Esophagus squamous epithelium (tissue), 5 donors: ENCODE measurements at regions not wholly inside any gene's neighbourhood (a gene's known extent, or its start where the extent isn't known, plus 50 kb on each side); places are given as distances from the start of the nearest gene placed in this dataset.

Experiments
- DNase-seq: peaks from one replicate; lab custom pipeline; 2025; lab: John Stamatoyannopoulos, UW
- H3K27ac ChIP-seq, 4 donors: fragments of 200-600 bp; sonication (generic); one replicate each; pipeline ENCODE4 v1.5.1; 2016 to 2019; ENCODE audit warnings: mild to moderate bottlenecking in 1 of 4
- H3K27me3 ChIP-seq, 4 donors: fragments of 200-600 bp; sonication (generic); 1 replicate in 3 of 4; 2 replicates in 1 of 4; pipeline versions ENCODE4 v1.5.1 to v1.6.0; 2017 to 2021; ENCODE audit warnings: antibody characterized with exemption in 1 of 4
- H3K36me3 ChIP-seq, 3 donors: fragments of 200-600 bp; sonication (generic); one replicate each; pipeline ENCODE4 v1.5.1; 2016 to 2019
- H3K4me1 ChIP-seq, 3 donors: fragments of 200-600 bp; sonication (generic); one replicate each; pipeline ENCODE4 v1.5.1; 2017 to 2019
- H3K4me3 ChIP-seq, 4 donors: fragments of 200-600 bp; sonication (generic); 1 replicate in 3 of 4; 2 replicates in 1 of 4; pipeline ENCODE4 v1.5.1; 2016 to 2019; ENCODE audit warnings: mild to moderate bottlenecking in 2 of 4, moderate library complexity in 1 of 4
- H3K9me3 ChIP-seq, 3 donors: fragments of 200-600 bp; sonication (generic); one replicate each; pipeline ENCODE4 v1.5.1; 2016 to 2019
- POLR2A ChIP-seq, 4 donors: fragments of 450-650 bp; IDR thresholded peaks; one replicate each; pipeline ENCODE4 v1.6.1; 2017; ENCODE audit warnings: antibody characterized with exemption in 4 of 4, mild to moderate bottlenecking in 4 of 4, moderate library complexity in 3 of 4
- WGBS, 2 donors: methylation state at CpG; one replicate each; pipeline ENCODE4 v1.1.5; 2018; 5-methylcytosine and 5-hydroxymethylcytosine counted together
- intact Hi-C: fragments of 100-400 bp; cut with DNase I; formaldehyde crosslinking; loops from one replicate; pipeline ENCODE4 v1.15.0; 2022
- TF ChIP-seq, protein P1 (sequence below), 6 experiments: fragments of 450-650 bp in 4 of 6; fragments of 200-600 bp in 2 of 6; sonication (generic) in 2 of 6; IDR thresholded peaks; one replicate each; pipeline ENCODE4 v1.5.1; 2016 to 2019; ENCODE audit warnings: antibody characterized with exemption in 6 of 6, mild to moderate bottlenecking in 4 of 6, moderate library complexity in 4 of 6
- donor health status: DM: yes; HTN: yes; CAD: no.

DNA sequence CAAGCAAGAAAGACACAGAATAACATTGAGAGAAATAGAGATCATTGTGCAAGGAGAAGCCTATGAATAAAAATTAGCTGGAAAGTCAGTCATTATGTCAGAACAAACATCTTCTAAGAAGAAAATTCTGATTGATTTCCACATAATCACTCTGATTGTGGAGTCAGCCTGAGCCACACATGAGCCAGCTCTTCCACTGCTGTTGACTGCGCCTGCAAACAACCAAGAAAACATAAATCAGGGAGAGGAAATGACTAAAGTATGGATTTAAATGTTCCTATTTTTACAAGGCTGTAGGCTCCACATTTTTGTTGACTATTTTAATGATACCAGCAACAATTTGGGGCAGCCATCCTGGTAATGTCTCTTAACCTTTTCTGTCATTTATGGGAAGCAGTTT is 962.3 kb downstream of the EFNB2 start:
- 63 to 81% methylated on average over 1 of the region's 1 CpG for WGBS, 2 donors
- Histone ChIP-seq H3K36me3 (no peaks in the 10 kb centered on the region), H3K9me3 (no peaks in the 10 kb centered on the region), H3K27me3 (no peaks in the 10 kb centered on the region), H3K27ac (no peak overlapping the region), H3K4me1 (no peaks in the 10 kb centered on the region), H3K4me3 (no peak overlapping the region)
- intact Hi-C loops, result no loop called here
- DNase-seq, result no peak
- TF ChIP-seq, protein P1, sequence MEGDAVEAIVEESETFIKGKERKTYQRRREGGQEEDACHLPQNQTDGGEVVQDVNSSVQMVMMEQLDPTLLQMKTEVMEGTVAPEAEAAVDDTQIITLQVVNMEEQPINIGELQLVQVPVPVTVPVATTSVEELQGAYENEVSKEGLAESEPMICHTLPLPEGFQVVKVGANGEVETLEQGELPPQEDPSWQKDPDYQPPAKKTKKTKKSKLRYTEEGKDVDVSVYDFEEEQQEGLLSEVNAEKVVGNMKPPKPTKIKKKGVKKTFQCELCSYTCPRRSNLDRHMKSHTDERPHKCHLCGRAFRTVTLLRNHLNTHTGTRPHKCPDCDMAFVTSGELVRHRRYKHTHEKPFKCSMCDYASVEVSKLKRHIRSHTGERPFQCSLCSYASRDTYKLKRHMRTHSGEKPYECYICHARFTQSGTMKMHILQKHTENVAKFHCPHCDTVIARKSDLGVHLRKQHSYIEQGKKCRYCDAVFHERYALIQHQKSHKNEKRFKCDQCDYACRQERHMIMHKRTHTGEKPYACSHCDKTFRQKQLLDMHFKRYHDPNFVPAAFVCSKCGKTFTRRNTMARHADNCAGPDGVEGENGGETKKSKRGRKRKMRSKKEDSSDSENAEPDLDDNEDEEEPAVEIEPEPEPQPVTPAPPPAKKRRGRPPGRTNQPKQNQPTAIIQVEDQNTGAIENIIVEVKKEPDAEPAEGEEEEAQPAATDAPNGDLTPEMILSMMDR (IDR thresholded peaks at IDR 0.05), result no peak
- TF ChIP-seq POLR2A (IDR thresholded peaks at IDR 0.05), result no peak

DNA sequence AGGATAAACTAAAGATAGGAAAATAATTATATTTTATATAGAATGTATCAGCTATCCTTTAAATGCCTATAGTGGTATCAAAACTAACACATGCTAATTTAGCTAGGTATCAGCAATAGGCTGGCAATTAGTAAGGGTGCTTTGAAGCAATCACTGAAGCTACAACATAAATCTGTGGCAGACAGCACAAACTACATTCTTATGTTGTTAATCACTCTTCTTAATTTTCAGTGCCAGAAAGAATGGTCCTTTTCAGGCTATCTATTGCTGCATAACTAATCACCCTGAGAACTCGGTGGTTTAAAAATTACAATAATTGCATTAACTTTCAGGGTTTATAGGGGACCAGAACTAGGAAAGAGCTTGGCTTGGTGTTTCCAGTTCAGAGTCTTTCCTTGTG is 963.1 kb downstream of the EFNB2 start:
- no peak overlapping the region for H3K27ac ChIP-seq
- DNase-seq, result no peak
- no peaks in the 10 kb centered on the region for H3K9me3 ChIP-seq
- no peak overlapping the region for H3K4me3 ChIP-seq
- no peaks in the 10 kb centered on the region for H3K36me3 ChIP-seq
- intact Hi-C loops, result no loop called here
- no peaks in the 10 kb centered on the region for H3K27me3 ChIP-seq
- H3K4me1 ChIP-seq, result no peaks in the 10 kb centered on the region
- WGBS, 2 donors, result 71% methylated on average over 1 of the region's 1 CpG
- TF ChIP-seq, protein P1 (IDR thresholded peaks at IDR 0.05), result no peak
- TF ChIP-seq POLR2A (IDR thresholded peaks at IDR 0.05), result no peak

DNA sequence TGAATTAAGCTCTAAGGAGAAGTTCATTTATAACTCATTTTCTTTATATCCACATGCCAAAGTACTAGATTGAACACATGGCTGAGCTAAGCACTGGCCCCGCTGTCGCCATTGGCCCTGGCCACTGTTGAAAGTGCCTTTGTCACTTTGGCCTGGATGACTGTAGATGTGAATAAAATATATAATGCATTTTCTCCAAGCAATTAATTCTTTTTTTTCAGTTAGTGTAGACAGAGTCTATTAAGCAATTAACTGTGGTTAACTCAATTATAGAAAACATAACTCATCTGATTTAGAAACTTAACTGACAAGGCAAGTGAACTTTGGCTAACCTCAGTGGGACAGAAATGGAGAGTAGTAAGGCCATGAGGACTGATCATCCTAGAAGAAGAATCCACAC is 965.6 kb downstream of the EFNB2 start:
- 91 to 95% methylated on average over 2 of the region's 2 CpGs for WGBS, 2 donors
- Histone ChIP-seq H3K9me3 (no peaks in the 10 kb centered on the region), H3K4me1 (no peaks in the 10 kb centered on the region), H3K27ac (no peak overlapping the region), H3K4me3 (no peak overlapping the region), H3K27me3 (no peaks in the 10 kb centered on the region), H3K36me3 (no peaks in the 10 kb centered on the region)
- TF ChIP-seq POLR2A (IDR thresholded peaks at IDR 0.05), result no peak
- TF ChIP-seq, protein P1 (IDR thresholded peaks at IDR 0.05), result no peak
- DNase-seq, result no peak
- intact Hi-C loops, result no loop called here

DNA sequence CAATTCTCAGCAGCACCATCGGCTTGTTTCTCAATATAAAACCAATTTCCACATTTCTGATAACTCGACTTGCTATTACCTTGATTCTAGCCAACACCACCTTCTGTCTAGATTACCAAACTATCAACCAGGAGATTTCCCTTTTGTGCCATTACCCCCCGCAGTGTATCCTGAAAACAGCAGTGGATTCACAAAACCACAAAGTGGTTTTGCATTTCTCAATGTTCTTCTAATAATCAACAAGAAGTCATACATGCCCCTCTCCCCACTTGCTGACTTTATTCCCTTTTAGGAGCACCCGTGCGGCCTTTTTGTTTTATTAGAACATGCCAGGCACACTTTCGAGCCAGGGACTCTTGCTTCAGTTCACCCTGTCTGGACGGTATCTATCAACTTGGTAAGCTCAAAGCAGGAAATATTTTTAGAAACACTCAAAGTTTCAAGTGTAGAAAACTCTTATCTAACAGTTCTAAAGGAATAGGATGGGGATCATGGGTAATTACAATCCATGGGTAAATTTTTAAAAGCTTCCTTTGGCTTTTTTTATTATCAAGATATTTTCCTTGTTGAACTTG is 967.4 kb downstream of the EFNB2 start:
- no peak for TF ChIP-seq POLR2A (IDR thresholded peaks at IDR 0.05)
- TF ChIP-seq, protein P1 (IDR thresholded peaks at IDR 0.05), result no peak
- DNase-seq, result no peak
- intact Hi-C loops, result no loop called here
- WGBS, 2 donors, result 84 to 86% methylated on average over 7 of the region's 7 CpGs
- Histone ChIP-seq H3K4me3 (no peak overlapping the region), H3K9me3 (no peaks in the 10 kb centered on the region), H3K4me1 (no peaks in the 10 kb centered on the region), H3K36me3 (no peaks in the 10 kb centered on the region), H3K27ac (no peak overlapping the region), H3K27me3 (no peaks in the 10 kb centered on the region)

DNA sequence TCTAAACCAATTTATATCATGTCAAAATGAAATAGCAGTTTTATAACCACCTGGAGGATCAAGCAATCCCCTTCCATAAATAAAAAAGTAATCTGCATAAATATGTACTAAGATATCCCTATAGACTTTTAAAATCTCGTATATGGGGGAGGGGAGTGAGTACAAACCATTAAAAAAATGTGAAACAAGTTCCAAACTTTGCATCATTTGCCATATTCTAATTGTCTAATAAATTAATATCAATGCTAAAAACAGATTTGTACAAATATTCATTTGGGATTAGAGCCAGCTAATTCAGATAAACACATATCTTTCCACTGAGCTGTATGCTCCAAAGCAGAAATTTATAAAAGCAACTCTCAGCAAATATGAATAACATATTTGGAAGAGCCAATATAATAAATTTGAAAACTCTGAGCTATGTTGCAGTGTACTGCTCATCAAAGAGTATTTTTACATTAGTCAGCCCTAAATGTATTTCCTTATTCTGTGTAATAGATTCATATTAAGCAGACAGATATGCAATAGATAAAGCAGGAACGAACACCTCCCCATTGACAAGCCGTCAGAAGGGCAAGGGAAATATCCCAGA is 970.2 kb downstream of the EFNB2 start:
- Histone ChIP-seq H3K27ac (no peak overlapping the region), H3K36me3 (no peaks in the 10 kb centered on the region), H3K4me1 (no peaks in the 10 kb centered on the region), H3K4me3 (no peak overlapping the region), H3K27me3 (no peaks in the 10 kb centered on the region), H3K9me3 (no peaks in the 10 kb centered on the region)
- WGBS, 2 donors, result 58 to 70% methylated on average over 3 of the region's 3 CpGs
- intact Hi-C loops, result no loop called here
- TF ChIP-seq POLR2A (IDR thresholded peaks at IDR 0.05), result no peak
- TF ChIP-seq, protein P1 (IDR thresholded peaks at IDR 0.05), result no peak
- no peak for DNase-seq
